ENCODE measurements at regions not wholly inside any gene's neighbourhood (a gene's known extent, or its start where the extent isn't known, plus 50 kb on each side); places are given as distances from the start of the nearest gene placed in this dataset.

DNA sequence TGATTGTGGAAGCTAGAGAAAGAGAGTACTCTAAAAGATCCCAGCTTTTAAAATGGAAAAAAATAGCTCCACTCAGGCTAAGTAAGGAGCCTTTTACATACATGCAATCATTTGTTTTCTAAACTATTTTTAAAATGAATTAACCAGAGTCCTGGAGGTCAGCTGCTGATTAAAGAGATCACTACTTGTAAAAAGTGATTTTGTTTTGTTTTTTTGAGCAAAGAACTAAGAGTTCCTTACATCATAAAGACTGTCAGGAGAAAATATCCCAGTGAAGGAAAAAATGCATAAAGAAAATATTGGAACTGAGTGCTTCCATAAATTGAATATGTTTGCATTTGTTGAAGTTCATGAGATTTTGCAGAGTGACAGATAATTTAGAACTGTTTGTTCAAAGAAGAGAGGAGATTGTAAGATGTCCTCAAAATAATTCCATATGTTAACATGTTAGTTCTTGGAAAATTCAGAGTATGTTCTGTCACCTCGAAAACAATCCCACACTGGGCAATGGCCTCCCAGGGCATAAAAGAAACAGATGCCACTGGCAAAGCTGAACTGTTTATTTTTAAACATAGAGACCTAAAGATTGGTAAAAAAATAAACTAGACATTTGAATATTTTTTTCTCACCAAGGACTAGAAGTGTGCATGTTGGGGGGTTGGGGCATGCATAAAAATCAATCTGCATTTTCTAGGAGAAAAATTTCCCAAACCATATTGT, 264.7 kb downstream of the NPR3 start:
- DNase-seq (no peak), ATAC-seq (no peak)
- intact Hi-C loops (cut with micrococcal nuclease): no loop called here

DNA sequence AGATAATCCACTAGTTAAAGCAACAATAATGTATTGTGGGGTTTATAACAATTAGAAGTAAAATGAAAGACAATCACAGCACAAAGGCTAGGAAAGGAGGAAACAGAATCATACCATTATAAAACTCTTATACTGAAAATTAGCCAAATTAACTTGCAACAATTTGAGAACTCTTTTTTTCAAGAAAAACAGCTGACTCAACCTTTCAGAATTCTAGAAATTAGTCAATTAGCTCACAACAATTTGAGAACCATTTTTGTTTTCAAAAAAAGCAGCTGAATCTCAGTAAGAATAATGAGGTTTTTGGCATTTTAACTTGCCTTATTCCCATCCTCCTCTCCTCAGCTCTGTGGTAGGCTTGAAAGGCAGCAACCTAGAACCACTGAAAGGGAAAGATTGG, 269.9 kb downstream of the NPR3 start:
- intact Hi-C loops (cut with micrococcal nuclease): no loop called here
- ATAC-seq: no peak
- no peak for DNase-seq

DNA sequence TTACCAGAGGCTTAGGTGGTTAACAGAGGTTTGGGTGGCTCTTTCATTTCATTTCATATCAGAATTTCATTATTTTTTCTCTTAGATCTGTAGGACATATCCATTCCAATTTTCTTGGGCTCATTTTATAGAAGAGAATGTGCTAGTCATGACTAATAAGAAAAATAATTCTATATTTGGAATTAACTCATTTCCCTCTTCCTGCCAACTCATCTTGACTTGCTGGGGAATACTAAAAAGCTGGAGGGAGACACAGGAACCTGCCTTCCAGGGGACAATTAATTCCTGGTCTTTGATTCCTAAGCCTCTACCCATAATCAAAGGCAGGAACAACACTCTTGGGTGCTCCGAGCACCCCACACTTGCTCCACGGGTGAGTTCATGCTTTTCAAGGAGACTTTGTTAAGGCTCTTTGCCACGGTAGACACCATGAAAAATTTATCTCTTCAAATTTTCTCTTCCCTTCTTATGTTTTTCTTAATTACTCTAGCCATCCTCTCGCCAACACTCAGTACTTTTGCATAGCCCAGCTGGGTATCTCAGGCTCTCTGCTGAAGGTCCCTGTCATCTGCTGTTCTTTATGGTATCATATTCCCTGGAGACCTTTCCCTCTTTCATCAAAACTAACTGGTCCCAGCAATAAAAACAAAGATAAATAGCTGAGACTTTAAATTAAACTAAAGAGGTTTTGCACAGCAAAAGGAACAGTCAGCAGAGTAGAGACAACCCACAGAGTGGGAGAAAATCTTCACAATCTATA, 273.9 kb downstream of the NPR3 start:
- intact Hi-C loops (cut with micrococcal nuclease): no loop called here
- DNase-seq (no peak), ATAC-seq (no peak)

DNA sequence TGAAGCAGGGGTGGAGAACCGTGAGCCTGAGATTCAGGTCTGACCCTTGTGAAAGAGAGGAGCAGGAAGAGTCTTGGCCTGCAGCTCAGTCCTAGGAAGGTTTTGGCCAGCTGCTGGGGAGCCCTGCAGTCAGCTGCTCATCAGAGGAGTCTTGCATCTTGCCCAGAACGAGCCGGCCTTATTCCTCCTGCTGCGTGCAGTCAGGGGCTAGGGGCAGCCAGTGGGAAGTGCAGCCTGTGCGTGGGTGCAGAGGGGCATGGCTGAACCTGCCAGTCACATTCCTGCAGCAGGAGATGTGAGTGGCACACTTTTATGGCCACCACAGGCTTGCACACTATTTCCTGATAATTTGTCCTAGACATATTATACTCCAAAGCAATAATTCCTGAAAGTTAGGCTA, 278.7 kb downstream of the NPR3 start:
- DNase-seq: no peak

DNA sequence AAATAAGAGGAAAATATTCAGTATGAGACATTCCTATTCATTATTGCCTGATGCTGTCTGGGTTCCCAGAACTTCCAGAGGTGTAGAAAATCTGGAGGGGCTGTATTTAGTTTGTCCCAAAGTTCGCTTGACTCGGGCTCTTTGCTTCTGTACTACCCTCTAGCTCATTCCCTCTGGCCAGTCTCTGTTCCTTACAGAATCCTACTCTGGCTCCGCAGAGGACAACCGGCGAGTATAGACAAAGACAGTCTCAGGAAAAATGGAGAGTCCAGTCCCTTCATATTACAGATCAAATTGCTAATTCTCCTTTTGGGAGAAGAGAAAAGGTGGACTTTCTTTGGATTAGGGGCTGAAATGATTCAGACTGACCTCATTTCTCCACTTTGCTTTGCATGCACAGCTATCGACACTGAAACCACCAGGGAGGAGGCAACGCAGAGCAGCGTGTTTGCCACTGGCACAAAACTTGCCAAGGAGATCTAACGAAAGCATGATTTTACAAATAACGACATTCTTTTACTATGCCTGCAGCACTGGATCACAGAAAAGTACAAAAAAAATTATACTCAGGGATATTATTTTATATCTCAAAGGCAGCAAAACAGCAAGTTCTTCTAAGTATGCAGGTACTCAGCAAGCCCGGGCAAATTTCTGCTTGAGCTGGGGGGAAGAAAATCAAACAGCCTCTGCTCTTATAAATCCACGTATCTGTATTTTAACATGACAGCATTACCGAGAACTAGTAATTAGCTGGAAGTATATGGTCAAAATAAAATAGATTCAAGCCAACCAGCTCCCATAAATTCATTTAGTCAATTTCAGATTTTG, 279.7 kb downstream of the NPR3 start:
- no peak for DNase-seq
- intact Hi-C loops (cut with micrococcal nuclease): no loop called here
- ATAC-seq: no peak

More for the DNA sequence above, 278.7 kb downstream of the NPR3 start:
- ATAC-seq: no peak
- intact Hi-C loops (cut with micrococcal nuclease): no loop called here

DNA sequence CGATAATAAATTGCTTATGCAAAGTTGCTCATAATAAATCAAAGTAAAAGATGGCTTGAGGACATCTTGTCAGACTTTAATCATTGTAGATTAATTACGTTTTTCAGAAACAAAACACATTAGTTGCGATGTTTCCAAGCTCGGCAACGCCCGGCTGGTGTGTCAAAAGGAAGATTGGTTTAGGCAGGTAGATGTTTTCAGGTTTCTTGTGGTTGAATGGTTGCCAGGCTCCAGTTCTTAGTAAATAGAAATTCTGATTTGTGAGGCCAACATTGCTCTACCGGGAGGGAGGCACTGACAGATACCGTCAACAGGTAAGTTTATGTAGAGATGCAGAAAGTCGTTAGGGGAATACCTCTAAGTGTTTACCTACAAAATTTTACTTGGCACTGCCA, 280.3 kb downstream of the NPR3 start:
- intact Hi-C loops (cut with micrococcal nuclease): no loop called here
- no peak for ATAC-seq
- no peak for DNase-seq

DNA sequence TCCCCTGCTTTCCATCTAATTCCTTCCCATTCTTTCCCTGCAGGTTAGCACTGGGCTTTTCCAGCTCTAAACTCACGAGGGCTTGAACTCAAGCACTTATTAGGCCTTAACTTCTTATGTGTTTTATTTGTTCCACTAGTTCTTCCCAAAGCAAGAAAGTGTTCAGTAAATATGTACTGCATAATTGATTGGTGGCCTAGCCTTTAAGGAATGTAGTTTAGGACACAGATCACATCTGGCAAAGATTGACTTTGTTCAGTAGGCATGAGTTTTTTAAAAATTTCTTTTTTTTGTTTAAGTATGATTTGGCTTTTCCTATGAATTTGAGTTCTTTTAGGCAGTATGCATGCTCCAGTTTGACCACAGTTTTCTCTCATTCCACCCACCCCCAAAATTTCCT, 285.2 kb downstream of the NPR3 start:
- intact Hi-C loops (cut with micrococcal nuclease): no loop called here
- DNase-seq (no peak), ATAC-seq (no peak)

DNA sequence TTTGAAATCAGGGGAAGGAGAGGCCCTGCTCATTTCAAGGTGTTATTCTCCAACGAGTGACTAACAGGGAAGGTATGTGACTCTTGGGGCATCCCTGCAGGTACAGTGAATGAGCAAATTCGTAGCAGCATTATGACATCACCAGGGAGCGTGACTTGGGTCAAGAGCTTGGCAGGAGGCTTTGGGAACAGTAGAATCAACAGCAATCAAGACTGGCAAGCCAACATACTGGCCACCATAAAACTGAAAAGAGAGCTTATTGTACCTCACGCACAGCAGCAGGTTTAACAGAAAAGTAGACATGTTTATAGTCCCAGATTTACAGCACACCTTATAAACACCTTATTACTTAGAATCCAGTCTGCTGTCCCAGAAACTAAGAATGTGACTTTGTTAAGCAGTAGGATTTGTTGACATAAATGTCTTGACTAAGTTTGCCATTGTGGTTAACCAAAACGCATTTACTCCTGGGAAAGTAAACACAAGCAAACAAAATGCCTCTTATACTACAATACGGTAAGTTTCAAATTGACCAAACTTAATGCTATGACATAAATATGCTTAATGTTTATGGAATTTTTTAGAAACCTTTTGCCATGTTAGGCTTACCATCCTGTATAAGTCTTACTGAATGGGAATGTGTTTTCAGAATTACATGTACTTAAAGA, 297.8 kb downstream of the NPR3 start:
- no peak for ATAC-seq
- no peak for DNase-seq
- intact Hi-C loops (cut with micrococcal nuclease): no loop called here

DNA sequence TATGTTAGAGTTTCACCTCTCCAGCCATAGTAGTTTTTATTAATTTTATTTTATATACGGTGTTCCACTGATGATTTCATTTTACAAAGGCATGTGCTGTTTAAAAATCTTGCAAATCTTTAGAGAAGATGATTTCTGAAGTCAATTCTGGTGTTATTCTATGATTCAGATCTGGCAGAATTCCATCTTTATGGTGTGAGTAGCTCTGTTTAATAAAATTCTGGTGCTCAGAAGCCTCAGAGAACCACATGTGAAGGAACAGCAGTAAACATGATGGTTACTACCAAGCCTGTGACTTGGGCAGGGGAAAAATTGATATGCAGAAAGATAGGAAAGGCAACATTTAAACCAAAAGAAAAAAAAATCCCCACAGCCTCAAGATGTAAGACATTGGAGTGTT, 299.7 kb downstream of the NPR3 start:
- DNase-seq (no peak), ATAC-seq (no peak)
- intact Hi-C loops (cut with micrococcal nuclease): no loop called here

DNA sequence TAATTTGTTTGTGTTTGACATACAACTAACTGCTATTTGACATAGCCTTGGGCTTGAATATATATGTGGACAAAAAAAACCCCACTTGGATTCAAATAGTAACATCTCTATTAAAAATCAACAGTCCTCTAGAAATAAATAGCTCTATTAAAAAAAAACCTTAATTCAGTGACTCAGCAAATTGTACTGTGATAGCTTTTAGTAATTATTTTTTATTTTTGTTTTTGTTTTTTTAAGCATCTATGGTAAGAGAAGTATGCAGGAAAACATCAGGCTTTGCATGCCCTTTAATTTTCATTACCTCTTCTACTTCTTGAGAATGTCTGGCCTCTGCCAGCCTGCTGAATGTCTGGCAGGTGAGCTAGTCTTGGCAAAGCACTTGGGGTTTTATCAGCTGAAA, 300.7 kb downstream of the NPR3 start:
- intact Hi-C loops (cut with micrococcal nuclease): no loop called here
- DNase-seq (no peak), ATAC-seq (no peak)

DNA sequence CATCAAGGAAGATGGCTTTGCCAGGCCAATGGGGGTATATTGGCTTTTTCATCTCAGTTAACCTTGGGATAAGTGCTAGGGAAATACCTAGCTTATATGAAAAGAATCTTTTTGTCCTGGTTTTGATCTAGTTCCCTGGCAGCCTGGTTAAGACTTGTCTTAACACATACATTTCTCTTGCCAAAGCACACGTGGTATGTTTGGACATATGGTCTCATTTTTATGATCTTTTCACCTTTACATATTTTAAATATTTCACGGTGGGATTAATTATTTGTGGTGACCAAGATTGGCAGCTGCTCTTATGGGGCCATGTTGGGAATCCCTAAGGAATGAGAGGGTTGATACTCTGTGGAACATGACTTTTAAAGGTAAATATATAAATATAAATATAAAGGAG, 312.5 kb downstream of the NPR3 start:
- ATAC-seq (no peak), DNase-seq (no peak)
- intact Hi-C loops (cut with micrococcal nuclease): no loop called here

DNA sequence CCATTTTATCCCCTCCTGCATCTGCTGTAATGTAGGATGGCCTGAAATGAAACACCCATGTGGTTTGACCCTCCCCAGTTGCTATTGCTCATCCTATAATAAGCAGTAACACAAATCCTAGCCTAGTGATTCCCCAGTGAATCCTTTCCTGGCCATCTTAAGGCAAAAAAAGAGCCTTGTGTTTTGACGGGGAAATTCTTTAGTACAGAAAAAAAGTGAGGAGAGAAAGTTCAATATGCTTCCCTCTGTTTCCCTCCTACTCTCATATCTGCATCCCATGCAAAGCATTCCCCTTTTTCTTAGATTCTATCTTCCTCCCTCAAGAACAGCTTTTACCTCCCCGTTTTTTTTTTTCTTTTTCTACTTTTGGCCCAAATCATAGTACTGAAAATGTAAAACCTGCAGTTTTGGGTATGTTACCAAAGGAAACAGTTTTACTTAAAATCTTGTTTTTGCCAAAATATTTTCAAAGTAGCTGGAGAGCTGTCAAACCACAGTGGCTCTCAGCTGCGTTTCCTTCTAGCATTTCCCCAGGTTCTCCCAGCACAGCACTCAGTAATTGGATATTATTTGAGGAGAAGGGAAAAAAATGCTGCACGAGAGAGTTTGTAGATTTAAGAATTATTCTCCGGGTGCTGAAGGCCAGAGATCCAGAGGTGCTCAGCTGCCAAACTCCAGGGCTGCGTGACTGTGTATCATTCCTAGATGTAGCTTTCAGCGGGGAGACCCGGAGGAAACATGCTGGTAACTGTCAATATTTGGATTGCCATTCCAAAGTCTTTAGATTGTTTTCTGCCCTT, 321.4 kb downstream of the NPR3 start:
- DNase-seq (no peak), ATAC-seq (peak; percentile 82)
- intact Hi-C loops (cut with micrococcal nuclease): no loop called here

DNA sequence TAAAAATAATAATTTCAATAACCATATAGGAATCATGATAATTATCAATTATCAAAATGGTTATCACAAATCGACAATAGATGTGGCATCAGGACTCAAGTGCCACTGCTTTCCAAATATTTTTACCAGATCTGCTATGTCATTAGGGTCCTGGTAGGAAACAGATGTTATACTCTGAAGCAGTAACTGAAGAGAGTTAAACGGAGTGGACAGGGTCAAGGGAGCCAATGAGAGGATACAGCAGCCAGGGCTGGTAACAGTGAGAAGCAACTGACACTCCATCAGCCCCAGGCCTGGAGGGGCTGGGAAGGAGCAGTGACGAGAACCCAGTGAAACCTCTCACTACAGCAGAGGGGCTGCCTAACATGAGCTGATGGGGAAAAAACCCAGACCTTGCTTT, 322.4 kb downstream of the NPR3 start:
- DNase-seq (no peak), ATAC-seq (no peak)
- intact Hi-C loops (cut with micrococcal nuclease): no loop called here

DNA sequence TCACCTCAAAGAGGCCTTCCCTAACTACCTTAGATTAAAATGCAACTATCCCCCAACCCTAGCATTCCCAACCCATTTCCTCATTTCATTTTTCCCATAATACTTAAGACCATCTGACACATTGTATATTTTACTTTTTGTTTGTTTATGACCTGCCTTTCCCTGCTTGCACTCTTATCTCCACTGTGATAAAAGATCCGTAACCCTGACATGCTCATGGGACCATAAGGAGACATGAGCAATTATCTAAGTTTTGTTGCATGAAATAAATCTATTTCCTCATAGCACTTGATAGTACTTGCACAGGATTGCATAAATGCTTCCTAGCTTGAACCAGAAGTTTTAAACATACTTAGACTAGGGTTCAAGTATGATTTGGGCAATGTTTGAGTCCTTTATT, 323.7 kb downstream of the NPR3 start:
- intact Hi-C loops (cut with micrococcal nuclease): no loop called here
- ATAC-seq (no peak), DNase-seq (no peak)

DNA sequence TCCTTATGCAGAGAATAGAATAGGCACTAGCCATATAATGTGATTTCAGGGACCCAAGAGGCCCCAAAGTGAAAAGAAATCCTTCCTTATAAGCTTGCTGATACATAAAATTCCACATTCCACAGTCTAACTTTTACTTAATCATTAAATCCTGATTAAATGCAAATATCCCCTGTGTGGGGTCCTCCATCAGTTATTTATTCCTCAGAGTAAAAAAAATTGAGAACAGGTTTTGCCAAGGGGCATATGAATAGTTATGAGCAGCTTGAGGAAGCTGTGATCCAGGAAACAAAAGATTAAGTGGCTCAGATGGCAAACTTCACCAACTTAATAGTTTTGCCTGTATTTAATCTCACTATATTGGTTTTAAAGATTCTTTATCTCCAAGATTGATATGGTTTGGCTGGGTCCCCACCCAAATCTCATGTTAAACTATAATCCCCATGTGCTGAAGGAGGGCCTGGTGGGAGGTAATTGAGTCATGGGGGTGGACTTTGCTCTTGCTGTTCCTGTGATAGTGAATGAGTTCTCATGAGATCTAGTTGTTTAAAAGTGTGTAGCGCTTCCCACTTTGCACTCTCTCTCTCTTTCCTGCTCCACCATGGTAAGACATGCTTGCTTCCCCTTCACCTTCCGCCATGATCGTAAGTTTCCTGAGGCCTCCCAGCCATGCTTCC, 324.9 kb downstream of the NPR3 start:
- intact Hi-C loops (cut with micrococcal nuclease): no loop called here
- DNase-seq (no peak), ATAC-seq (no peak)

DNA sequence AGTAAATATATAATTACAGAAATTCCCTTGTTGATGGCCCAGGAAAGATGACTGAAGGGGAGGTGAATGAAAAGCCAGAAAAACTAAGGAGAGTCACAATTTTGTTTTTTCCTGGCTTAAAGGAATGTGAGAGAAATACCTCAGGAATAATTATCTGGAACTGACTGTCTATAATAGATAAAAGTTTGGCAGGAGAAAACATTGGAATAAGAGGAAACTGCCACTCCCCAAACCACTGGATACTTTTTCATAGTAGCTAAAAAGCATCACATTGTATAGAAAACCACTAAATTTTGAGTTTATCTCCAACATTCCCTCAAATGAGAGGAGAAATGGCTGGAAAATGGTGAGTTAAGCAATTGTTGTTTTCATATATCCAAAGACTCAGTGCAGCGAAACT, 326.0 kb downstream of the NPR3 start:
- intact Hi-C loops (cut with micrococcal nuclease): no loop called here
- DNase-seq: no peak
- ATAC-seq: no peak

DNA sequence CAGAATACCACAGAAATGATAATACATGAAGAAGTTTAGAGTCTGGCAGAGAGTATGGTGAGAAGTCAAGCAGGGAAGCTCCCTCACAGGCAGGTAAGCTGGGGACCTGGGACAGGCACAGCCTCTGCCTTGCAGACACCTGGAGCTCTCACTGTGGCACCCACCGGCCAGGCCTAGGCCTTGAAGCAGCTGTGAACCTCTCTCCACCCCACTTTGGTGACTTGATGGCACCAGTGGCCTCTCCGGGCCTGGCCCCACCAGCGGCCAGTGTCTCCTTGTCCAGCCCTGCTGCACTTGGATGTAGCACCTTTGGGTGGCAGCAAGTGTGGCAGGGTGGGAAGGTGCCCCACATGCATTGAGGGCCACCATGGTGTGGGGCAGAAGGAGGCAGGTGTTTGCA, 330.5 kb downstream of the NPR3 start:
- no peak for DNase-seq
- no peak for ATAC-seq
- intact Hi-C loops (cut with micrococcal nuclease): no loop called here

DNA sequence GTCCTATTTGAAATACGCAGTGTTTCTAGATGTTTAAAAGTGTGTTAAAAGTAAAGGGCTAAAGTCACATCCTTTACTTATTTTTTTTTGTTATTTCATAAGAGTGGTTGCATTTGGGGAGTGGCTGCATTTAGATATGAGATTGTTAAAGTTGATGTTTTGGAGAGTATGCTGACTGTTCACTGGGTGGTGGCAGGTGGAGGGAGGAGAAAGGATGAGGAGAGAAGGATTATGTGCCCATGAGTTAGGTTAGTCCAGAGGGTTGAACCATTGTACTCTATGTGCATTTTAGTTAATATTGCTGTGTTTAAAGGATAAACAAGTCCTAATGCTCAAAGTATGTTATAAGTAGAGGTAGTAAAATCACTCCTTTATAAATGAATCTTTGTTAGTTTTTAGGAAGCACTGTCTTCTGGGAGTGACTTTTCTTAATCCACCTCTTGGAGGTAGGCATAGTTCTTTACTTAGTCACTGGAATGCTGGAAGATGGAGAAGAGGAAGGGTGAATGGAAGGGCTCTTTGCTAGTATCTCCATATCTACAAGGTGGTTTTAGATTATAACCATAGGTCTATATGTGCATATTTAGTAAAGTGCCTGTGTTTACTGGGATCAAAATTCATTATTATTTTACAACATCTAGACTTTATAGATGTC, 332.3 kb downstream of the NPR3 start:
- ATAC-seq (no peak), DNase-seq (no peak)
- intact Hi-C loops (cut with micrococcal nuclease): no loop called here
